ENCODE measurements at regions not wholly inside any gene's neighbourhood (a gene's known extent, or its start where the extent isn't known, plus 50 kb on each side); places are given as distances from the start of the nearest gene placed in this dataset.

GRCh38 chr6:15996030-15996429 lies 132.9 kb upstream of the MYLIP start:
- no peak for DNase-seq (ENCODE audit: low read depth in 2 of 3, low spot score in 2 of 3)

DNA sequence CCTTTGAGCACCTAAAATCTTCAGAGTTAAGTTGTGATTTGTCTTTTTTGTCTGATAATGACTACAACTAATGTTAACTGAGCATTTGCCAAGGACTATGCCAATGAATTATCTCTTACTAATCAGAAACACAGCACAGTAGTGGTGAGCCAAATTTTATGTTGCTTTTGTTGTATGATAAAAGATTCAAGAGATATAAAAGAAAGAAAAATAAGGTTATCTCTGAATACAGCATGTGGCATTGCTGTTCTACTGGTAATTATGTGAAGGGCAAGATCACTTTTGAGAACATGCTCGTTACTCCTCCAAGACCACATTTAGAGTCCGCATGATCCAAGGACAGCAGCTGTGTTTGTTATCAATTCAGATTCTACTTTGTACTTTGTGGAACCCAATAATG lies 133.4 kb upstream of the MYLIP start:
- peak in 1 of 3 donors; percentile 33 for DNase-seq (ENCODE audit: low read depth in 2 of 3, low spot score in 2 of 3)

GRCh38 chr6:15994814-15995459 lies 133.9 kb upstream of the MYLIP start:
- DNase-seq (ENCODE audit: low read depth in 2 of 3, low spot score in 2 of 3), result peak in 1 of 3 donors; percentile 18

- DNase-seq (ENCODE audit: low read depth in 2 of 3, low spot score in 2 of 3), result no peak
Measured at GRCh38 chr6:15993716-15994228, 135.1 kb upstream of the MYLIP start.

- no peak for DNase-seq (ENCODE audit: low read depth in 2 of 3, low spot score in 2 of 3)
Measured at GRCh38 chr6:15990179-15990578, 138.7 kb upstream of the MYLIP start.

- DNase-seq (ENCODE audit: low read depth in 2 of 3, low spot score in 2 of 3), result no peak
Measured at GRCh38 chr6:15989397-15989796, 139.5 kb upstream of the MYLIP start.

DNA sequence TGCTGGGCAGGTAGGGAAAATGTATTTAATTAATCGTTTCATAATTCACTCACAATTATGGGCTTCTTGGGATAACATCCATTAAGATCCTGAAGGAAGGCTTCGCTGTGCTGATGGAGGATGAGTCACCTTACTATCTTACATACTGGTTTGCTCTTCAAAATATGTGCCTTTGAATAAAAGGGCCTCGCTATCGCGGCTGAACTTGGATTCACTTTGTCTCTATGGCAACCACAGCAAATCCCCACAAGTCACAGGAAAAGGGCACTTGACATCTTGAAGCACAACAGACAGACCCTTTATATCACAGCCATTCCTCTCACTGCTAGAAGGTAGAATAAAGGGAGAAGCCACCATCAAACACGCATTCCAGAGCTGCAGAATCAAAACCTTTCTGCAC lies 141.3 kb upstream of the MYLIP start:
- DNase-seq (ENCODE audit: low read depth in 2 of 3, low spot score in 2 of 3), result peak in 1 of 3 donors; percentile 71

DNA sequence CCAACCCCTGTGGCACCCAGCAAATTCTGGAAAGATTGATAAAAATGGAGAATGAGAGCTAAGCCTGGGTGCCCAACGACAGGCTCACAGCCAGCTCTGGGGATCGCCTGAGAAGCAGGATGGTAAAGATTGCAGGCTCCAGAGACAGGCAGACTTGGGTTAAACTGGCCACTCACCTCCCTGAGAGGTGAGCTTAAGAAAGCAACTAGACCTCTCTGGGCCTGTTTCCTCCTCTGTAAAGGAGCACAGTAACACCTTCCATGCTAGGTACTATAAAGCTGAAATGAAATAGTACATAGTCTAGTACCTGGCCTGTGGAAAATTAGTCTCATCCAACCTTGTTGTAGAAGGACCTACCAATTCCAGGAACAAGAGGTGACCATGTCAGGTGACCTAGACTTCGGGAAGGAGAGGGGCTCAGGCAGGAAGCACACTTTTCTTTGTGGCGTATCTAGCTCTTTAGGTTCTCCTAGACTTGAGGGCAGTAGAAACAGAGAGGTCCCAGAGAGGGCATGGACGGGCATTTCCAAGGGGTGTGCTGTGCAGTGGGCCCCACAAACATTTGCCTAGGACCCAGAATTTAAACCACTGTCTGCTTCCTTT lies 142.8 kb upstream of the MYLIP start:
- DNase-seq (ENCODE audit: low read depth in 2 of 3, low spot score in 2 of 3), result no peak

- no peak for DNase-seq (ENCODE audit: low read depth in 2 of 3, low spot score in 2 of 3)
Measured at GRCh38 chr6:15985379-15985959, 143.4 kb upstream of the MYLIP start.

- no peak for DNase-seq (ENCODE audit: low read depth in 2 of 3, low spot score in 2 of 3)
Measured at GRCh38 chr6:15981956-15982355, 146.9 kb upstream of the MYLIP start.

GRCh38 chr6:15980801-15981200 lies 148.1 kb upstream of the MYLIP start:
- DNase-seq (ENCODE audit: low read depth in 2 of 3, low spot score in 2 of 3), result no peak

- no peak for DNase-seq (ENCODE audit: low read depth in 2 of 3, low spot score in 2 of 3)
Measured at GRCh38 chr6:15978426-15978825, 150.5 kb upstream of the MYLIP start.

DNA sequence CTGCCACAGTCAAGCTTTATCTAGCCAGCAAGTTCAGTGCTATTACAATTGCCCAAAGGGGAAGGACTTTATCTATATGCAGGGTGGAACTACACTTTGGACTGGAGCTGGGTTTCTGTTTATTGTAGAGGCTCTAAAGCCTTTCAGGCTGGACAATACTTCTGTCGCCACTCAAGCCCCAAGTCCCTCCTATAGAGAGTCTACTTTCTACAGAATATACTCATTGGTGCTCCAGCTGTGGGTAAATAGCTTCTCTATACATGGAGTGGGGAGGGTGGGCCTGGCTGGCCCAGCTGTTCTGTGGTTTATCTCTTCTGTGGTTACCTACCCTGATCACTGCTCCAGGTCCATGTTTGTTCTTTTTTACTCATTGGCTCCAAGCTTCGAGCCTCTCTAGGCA lies 151.8 kb upstream of the MYLIP start:
- no peak for DNase-seq (ENCODE audit: low read depth in 2 of 3, low spot score in 2 of 3)

GRCh38 chr6:15974817-15975216 lies 154.1 kb upstream of the MYLIP start:
- no peak for DNase-seq (ENCODE audit: low read depth in 2 of 3, low spot score in 2 of 3)

DNA sequence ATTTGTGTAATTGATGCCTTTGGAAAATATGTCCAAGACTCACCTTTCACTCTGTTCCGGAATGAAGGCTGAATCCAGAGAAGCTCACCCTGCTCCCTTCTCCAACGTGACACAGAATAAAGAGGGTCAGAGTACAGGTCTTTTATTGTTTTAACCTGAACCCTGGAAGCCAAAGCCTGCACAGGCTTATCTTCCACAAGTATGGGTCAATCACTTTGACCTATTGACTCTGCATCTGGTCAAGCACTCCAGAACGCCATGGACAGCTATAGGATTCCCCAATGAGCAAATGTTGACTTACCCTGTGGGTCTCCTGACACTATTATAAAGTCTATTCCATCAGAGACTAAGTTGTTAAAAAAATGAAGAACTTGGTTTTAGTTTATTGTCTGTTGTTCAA lies 158.4 kb upstream of the MYLIP start:
- DNase-seq (ENCODE audit: low read depth in 2 of 3, low spot score in 2 of 3), result no peak

- no peak for DNase-seq (ENCODE audit: low read depth in 2 of 3, low spot score in 2 of 3)
Measured at GRCh38 chr6:15969236-15969778, 159.6 kb upstream of the MYLIP start.

DNA sequence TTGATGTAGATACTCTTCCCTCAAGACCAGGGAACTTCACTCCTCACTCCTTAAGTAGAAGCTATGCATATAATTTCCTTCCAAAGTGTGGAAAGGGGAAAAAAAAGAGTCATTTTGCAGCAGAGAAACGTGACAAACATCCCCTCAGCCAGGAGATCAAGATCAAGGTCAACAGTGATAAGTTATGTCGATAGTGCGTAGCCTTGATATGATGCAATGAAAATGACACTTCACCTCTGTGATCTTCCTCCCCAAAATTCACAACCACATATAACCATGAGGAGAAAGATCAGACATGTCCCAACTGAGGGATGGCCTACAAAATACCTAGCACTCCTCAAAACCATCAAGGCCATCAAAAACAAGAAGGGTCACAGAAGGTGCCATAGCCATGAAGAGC lies 160.4 kb upstream of the MYLIP start:
- no peak for DNase-seq (ENCODE audit: low read depth in 2 of 3, low spot score in 2 of 3)

GRCh38 chr6:15966000-15966520 lies 162.8 kb upstream of the MYLIP start:
- no peak for DNase-seq (ENCODE audit: low read depth in 2 of 3, low spot score in 2 of 3)

GRCh38 chr6:15962449-15962764 lies 166.5 kb upstream of the MYLIP start:
- DNase-seq (ENCODE audit: low read depth in 2 of 3, low spot score in 2 of 3), result peak in 2 of 3 donors; percentile 9 to 38

GRCh38 chr6:15961635-15962448 lies 167.0 kb upstream of the MYLIP start:
- DNase-seq (ENCODE audit: low read depth in 2 of 3, low spot score in 2 of 3), result no peak

Measured in hematopoietic multipotent progenitor cell (in vitro differentiated cells).